H9 (cell line): ENCODE measurements at regions not wholly inside any gene's neighbourhood (a gene's known extent, or its start where the extent isn't known, plus 50 kb on each side); places are given as distances from the start of the nearest gene placed in this dataset.

Experiments used
- DNase-seq: peaks from one replicate; pipeline ENCODE4 v3.0.0-alpha.2; 2017
- H2AFZ ChIP-seq: one replicate; pipeline ENCODE4 v1.6.1; 2013; ENCODE audit warnings: mild to moderate bottlenecking, low read length, control low read depth, moderate library complexity
- H2AK5ac ChIP-seq: 2 replicates; pipeline ENCODE4 v1.6.1; 2013; ENCODE audit warnings: low read length, control low read depth, mixed read lengths; ENCODE audit not compliant: insufficient read length
- H2BK120ac ChIP-seq: one replicate; pipeline ENCODE4 v1.6.1; 2013; ENCODE audit warnings: low read depth, mild to moderate bottlenecking, low read length, control low read depth, inconsistent platforms; ENCODE audit not compliant: poor library complexity, severe bottlenecking
- H2BK12ac ChIP-seq: 2 replicates; pipeline ENCODE4 v1.6.1; 2013; ENCODE audit warnings: low read length, control low read depth, mixed read lengths, low read depth; ENCODE audit not compliant: insufficient read length
- H2BK15ac ChIP-seq: 2 replicates; pipeline ENCODE4 v1.6.1; 2013; ENCODE audit warnings: low read depth, low read length, control low read depth
- H2BK20ac ChIP-seq: one replicate; pipeline ENCODE4 v1.6.1; 2013; ENCODE audit warnings: low read depth, mild to moderate bottlenecking, low read length, control low read depth, inconsistent platforms; ENCODE audit not compliant: poor library complexity, severe bottlenecking
- H2BK5ac ChIP-seq: 2 replicates; pipeline ENCODE4 v1.6.1; 2013; ENCODE audit warnings: low read length, control low read depth, mixed read lengths; ENCODE audit not compliant: insufficient read length
- H3K14ac ChIP-seq: 2 replicates; pipeline ENCODE4 v1.6.1; 2013; ENCODE audit warnings: low read length, control low read depth; ENCODE audit not compliant: insufficient read depth
- H3K18ac ChIP-seq: 2 replicates; pipeline ENCODE4 v1.6.1; 2013; ENCODE audit warnings: low read depth, mild to moderate bottlenecking, mixed read lengths, low read length, control low read depth; ENCODE audit not compliant: insufficient read length
- H3K23ac ChIP-seq: 2 replicates; pipeline ENCODE4 v1.6.1; 2013; ENCODE audit warnings: low read length, control low read depth, mixed read lengths, low read depth; ENCODE audit not compliant: insufficient read length
- H3K23me2 ChIP-seq: 2 replicates; pipeline ENCODE4 v1.6.1; 2013; ENCODE audit warnings: low read depth, mild to moderate bottlenecking, mixed read lengths, low read length, control low read depth; ENCODE audit not compliant: insufficient read length, poor library complexity, severe bottlenecking
- H3K27ac ChIP-seq: 2 replicates; pipeline ENCODE4 v1.5.1; 2013; ENCODE audit warnings: low read length, control low read depth, mixed read lengths, low read depth; ENCODE audit not compliant: insufficient read length
- H3K27me3 ChIP-seq: 2 replicates; pipeline ENCODE4 v1.6.1; 2013; ENCODE audit warnings: low read length, control low read depth, inconsistent platforms; ENCODE audit not compliant: insufficient read depth
- H3K4ac ChIP-seq: 2 replicates; pipeline ENCODE4 v1.6.1; 2013; ENCODE audit warnings: low read depth, mild to moderate bottlenecking, control low read depth, inconsistent platforms, low read length, moderate library complexity
- H3K4me1 ChIP-seq: 2 replicates; pipeline ENCODE4 v1.6.1; 2013; ENCODE audit warnings: low read length, control low read depth, inconsistent platforms; ENCODE audit not compliant: insufficient read depth
- H3K4me2 ChIP-seq: 2 replicates; pipeline ENCODE4 v1.6.1; 2013; ENCODE audit warnings: low read length, control low read depth, mixed read lengths; ENCODE audit not compliant: insufficient read length, insufficient read depth
- H3K56ac ChIP-seq: 2 replicates; pipeline ENCODE4 v1.6.1; 2013; ENCODE audit warnings: low read depth, mild to moderate bottlenecking, mixed read lengths, low read length, control low read depth; ENCODE audit not compliant: insufficient read length
- H3K79me1 ChIP-seq: 2 replicates; pipeline ENCODE4 v1.6.1; 2013; ENCODE audit warnings: low read depth, mild to moderate bottlenecking, moderate library complexity, low read length, control low read depth, inconsistent platforms; ENCODE audit not compliant: insufficient read depth, poor library complexity, severe bottlenecking
- H3K79me2 ChIP-seq: 2 replicates; pipeline ENCODE4 v1.6.1; 2013; ENCODE audit warnings: low read length, control low read depth, inconsistent platforms; ENCODE audit not compliant: insufficient read depth
- H3K9ac ChIP-seq: 2 replicates; pipeline ENCODE4 v1.6.1; 2013; ENCODE audit warnings: low read length, control low read depth, mixed read lengths; ENCODE audit not compliant: insufficient read length; ENCODE audit errors: extremely low read depth
- H3K9me3 ChIP-seq: one replicate; pipeline ENCODE4 v1.6.1; 2013; ENCODE audit warnings: low read depth, low read length, inconsistent platforms; ENCODE audit not compliant: control insufficient read depth
- H3T11ph ChIP-seq: one replicate; pipeline ENCODE4 v1.6.1; 2013; ENCODE audit warnings: mild to moderate bottlenecking, low read length, control low read depth, inconsistent platforms
- H4K20me1 ChIP-seq: one replicate; pipeline ENCODE4 v1.6.1; 2013; ENCODE audit not compliant: control insufficient read depth, insufficient read length, insufficient read depth
- H4K5ac ChIP-seq: 2 replicates; pipeline ENCODE4 v1.6.1; 2013; ENCODE audit warnings: low read depth, mild to moderate bottlenecking, mixed read lengths, low read length, control low read depth; ENCODE audit not compliant: insufficient read length
- H4K8ac ChIP-seq: replicated peaks from 2 replicates; pipeline ENCODE4 v1.6.1; 2013; ENCODE audit warnings: low read length, control low read depth, mixed read lengths, low read depth; ENCODE audit not compliant: insufficient read length
- H4K91ac ChIP-seq: 2 replicates; pipeline ENCODE4 v1.6.1; 2013; ENCODE audit warnings: low read depth, mild to moderate bottlenecking, moderate library complexity, mixed read lengths, low read length, control low read depth; ENCODE audit not compliant: insufficient read length
- H3K27ac Mint-ChIP-seq, 3 experiments: 2 replicates in 2 of 3; 3 replicates in 1 of 3; pipeline ENCODE4 v1.8.0; 2020 to 2021; ENCODE audit warnings: mixed read lengths in 3 of 3, mild to moderate bottlenecking in 1 of 3, moderate library complexity in 1 of 3
- H3K27me3 Mint-ChIP-seq: 2 replicates; pipeline ENCODE4 v1.8.0; 2021; ENCODE audit warnings: low read depth, mild to moderate bottlenecking, moderate library complexity, mixed read lengths
- H3K36me3 Mint-ChIP-seq, 3 experiments: 2 replicates in 2 of 3; 3 replicates in 1 of 3; pipeline ENCODE4 v1.8.0; 2020 to 2021; ENCODE audit warnings: low read depth in 3 of 3, mixed read lengths in 3 of 3; ENCODE audit not compliant: insufficient read depth in 1 of 3
- H3K4me1 Mint-ChIP-seq, 2 experiments: 2 replicates each; pipeline ENCODE4 v1.8.0; 2020; ENCODE audit warnings: mixed read lengths in 2 of 2
- H3K4me3 Mint-ChIP-seq, 2 experiments: 2 replicates in 1 of 2; 3 replicates in 1 of 2; pipeline ENCODE4 v1.8.0; 2020 to 2021; ENCODE audit warnings: mild to moderate bottlenecking in 2 of 2, mixed read lengths in 2 of 2, moderate library complexity in 1 of 2
- H3K9me3 Mint-ChIP-seq, 2 experiments: 2 replicates in 1 of 2; 3 replicates in 1 of 2; pipeline ENCODE4 v1.8.0; 2020; ENCODE audit warnings: mild to moderate bottlenecking in 2 of 2, mixed read lengths in 2 of 2, moderate library complexity in 1 of 2
- CTCF ChIP-seq: fragments of 200-600 bp; sonication (generic); conservative IDR thresholded peaks from 3 replicates; pipeline ENCODE4 v1.8.0; 2021; ENCODE audit warnings: antibody characterized with exemption, mild to moderate bottlenecking
- WGBS: extraction: QIAGEN DNeasy Blood & Tissue Kit; methylation state at CpG from one replicate; pipeline ENCODE4 v1.1.7; 2013; ENCODE audit warnings: missing lambda C conversion rate, low lambda C conversion rate, mixed read lengths; ENCODE audit not compliant: insufficient read length; ENCODE audit errors: extremely low coverage; 5-methylcytosine and 5-hydroxymethylcytosine counted together

GRCh38 chr1:193846411-193846810, 660.0 kb upstream of the B3GALT2 start:
- no peak overlapping the region for H2BK20ac ChIP-seq
- H2BK5ac ChIP-seq: no peak overlapping the region
- H3K4me1 Mint-ChIP-seq: peaks cover 3% of the 10 kb centered on the region in 2 experiments; a peak in 2 of 4 replicates
- H2BK15ac ChIP-seq: no peak overlapping the region
- no peak overlapping the region for H4K8ac ChIP-seq
- no peaks in the 10 kb centered on the region for H3K23me2 ChIP-seq
- H3K79me2 ChIP-seq: no peaks in the 10 kb centered on the region
- H3K4me2 ChIP-seq: no peak overlapping the region
- no peaks in the 10 kb centered on the region for H3K9me3 ChIP-seq
- no peaks in the 10 kb centered on the region for H3K4me1 ChIP-seq
- H3K18ac ChIP-seq: no peak overlapping the region
- H3K4ac ChIP-seq: no peak overlapping the region
- H3K56ac ChIP-seq: no peak overlapping the region
- no peak overlapping the region for H3T11ph ChIP-seq
- no peak overlapping the region for H2BK12ac ChIP-seq
- H2AK5ac ChIP-seq: no peak overlapping the region
- no peak for TF ChIP-seq CTCF
- H3K4me3 Mint-ChIP-seq: no peak overlapping the region
- no peak for DNase-seq
- H3K9ac ChIP-seq: no peak overlapping the region
- no peak overlapping the region for H2AFZ ChIP-seq
- H3K27me3 Mint-ChIP-seq: no peaks in the 10 kb centered on the region
- H2BK120ac ChIP-seq: no peak overlapping the region
- H3K79me1 ChIP-seq: no peaks in the 10 kb centered on the region
- no peak overlapping the region for H3K27ac ChIP-seq
- no CpG with 5 or more reads among the region's 3 CpGs for WGBS
- no peak overlapping the region for H3K14ac ChIP-seq
- H3K36me3 Mint-ChIP-seq: no peaks in the 10 kb centered on the region
- no peak overlapping the region for H3K23ac ChIP-seq
- peaks cover 0 to 1% of the 10 kb centered on the region in 2 experiments; a peak in 1 of 5 replicates for H3K9me3 Mint-ChIP-seq
- H4K5ac ChIP-seq: no peak overlapping the region
- no peak overlapping the region for H4K91ac ChIP-seq
- no peaks in the 10 kb centered on the region for H4K20me1 ChIP-seq
- no peak overlapping the region for H3K27ac Mint-ChIP-seq
- H3K27me3 ChIP-seq: no peaks in the 10 kb centered on the region
